HCT116 (cell line): ENCODE measurements at regions not wholly inside any gene's neighbourhood (a gene's known extent, or its start where the extent isn't known, plus 50 kb on each side); places are given as distances from the start of the nearest gene placed in this dataset.

Experiments
- ATF3 ChIP-seq: IDR thresholded peaks from 2 replicates; pipeline ENCODE4 v1.6.1; 2012
- CEBPB ChIP-seq: IDR thresholded peaks from 2 replicates; pipeline ENCODE4 v1.6.1; 2012; ENCODE audit warnings: low read depth
- CTCF ChIP-seq, 3 experiments: fragments of 200-600 bp in 1 of 3; sonication (generic) in 1 of 3; IDR thresholded peaks in 2 of 3; conservative IDR thresholded peaks in 1 of 3; 2 replicates each; pipeline ENCODE4 v1.5.1; 2012 to 2017; ENCODE audit warnings: low read depth in 2 of 3, low read length in 2 of 3, antibody characterized with exemption in 1 of 3, borderline replicate concordance in 1 of 3, control low read depth in 1 of 3, mild to moderate bottlenecking in 1 of 3, mixed read lengths in 1 of 3, mixed run types in 1 of 3, moderate library complexity in 1 of 3; ENCODE audit not compliant: insufficient read depth in 1 of 3
- EZH2 ChIP-seq: fragments of 200-600 bp; sonication (generic); IDR thresholded peaks from 2 replicates; pipeline ENCODE4 v1.6.1; 2017; ENCODE audit warnings: antibody characterized with exemption, mixed run types
- EZH2phosphoT487 ChIP-seq: fragments of 200-600 bp; IDR thresholded peaks from 2 replicates; pipeline ENCODE4 v1.6.1; 2018; ENCODE audit warnings: antibody characterized with exemption, borderline replicate concordance
- MAX ChIP-seq: IDR thresholded peaks from 2 replicates; pipeline ENCODE4 v1.6.1; 2012
- POLR2A ChIP-seq: IDR thresholded peaks from 2 replicates; pipeline ENCODE4 v1.7.0; 2011; ENCODE audit warnings: borderline replicate concordance; ENCODE audit not compliant: insufficient read depth, insufficient read length; ENCODE audit errors: extremely low read depth
- POLR2AphosphoS5 ChIP-seq: IDR thresholded peaks from 2 replicates; pipeline ENCODE4 v1.6.1; 2011; ENCODE audit warnings: mild to moderate bottlenecking, low read depth, low read length, moderate library complexity
- RAD21 ChIP-seq: IDR thresholded peaks from 2 replicates; pipeline ENCODE4 v1.6.1; 2012; ENCODE audit warnings: low read depth, mild to moderate bottlenecking
- REST ChIP-seq: IDR thresholded peaks from 2 replicates; pipeline ENCODE4 v1.6.1; 2012; ENCODE audit warnings: low read depth
- ZBTB33 ChIP-seq: IDR thresholded peaks from 2 replicates; pipeline ENCODE4 v1.6.1; 2011; ENCODE audit warnings: mild to moderate bottlenecking, low read length, moderate library complexity; ENCODE audit not compliant: insufficient replicate concordance; ENCODE audit errors: extremely low read depth

- TF ChIP-seq EZH2phosphoT487 (no peak), CTCF (IDR thresholded peaks at IDR 0.05 in 2 of 3, conservative IDR thresholded peaks at IDR 0.05 in 1 of 3; ENCODE audit: borderline replicate concordance in 1 of 3, insufficient read depth in 1 of 3, low read depth in 2 of 3, low read length in 2 of 3) (no peak), POLR2A (no peak), CEBPB (no peak), RAD21 (no peak), EZH2 (no peak), POLR2AphosphoS5 (no peak), ZBTB33 (no peak), MAX (no peak), ATF3 (no peak), REST (no peak)
These were observed 97.8 kb upstream of the MED13 start for GRCh38 chr17:62162898-62163297.
